ENCODE measurements at regions not wholly inside any gene's neighbourhood (a gene's known extent, or its start where the extent isn't known, plus 50 kb on each side); places are given as distances from the start of the nearest gene placed in this dataset.
"Not testable (repeated sequence)": the region's sequence is repeated elsewhere in the genome, so short reads cannot be mapped to it uniquely, and the experiment has no call there.

DNA sequence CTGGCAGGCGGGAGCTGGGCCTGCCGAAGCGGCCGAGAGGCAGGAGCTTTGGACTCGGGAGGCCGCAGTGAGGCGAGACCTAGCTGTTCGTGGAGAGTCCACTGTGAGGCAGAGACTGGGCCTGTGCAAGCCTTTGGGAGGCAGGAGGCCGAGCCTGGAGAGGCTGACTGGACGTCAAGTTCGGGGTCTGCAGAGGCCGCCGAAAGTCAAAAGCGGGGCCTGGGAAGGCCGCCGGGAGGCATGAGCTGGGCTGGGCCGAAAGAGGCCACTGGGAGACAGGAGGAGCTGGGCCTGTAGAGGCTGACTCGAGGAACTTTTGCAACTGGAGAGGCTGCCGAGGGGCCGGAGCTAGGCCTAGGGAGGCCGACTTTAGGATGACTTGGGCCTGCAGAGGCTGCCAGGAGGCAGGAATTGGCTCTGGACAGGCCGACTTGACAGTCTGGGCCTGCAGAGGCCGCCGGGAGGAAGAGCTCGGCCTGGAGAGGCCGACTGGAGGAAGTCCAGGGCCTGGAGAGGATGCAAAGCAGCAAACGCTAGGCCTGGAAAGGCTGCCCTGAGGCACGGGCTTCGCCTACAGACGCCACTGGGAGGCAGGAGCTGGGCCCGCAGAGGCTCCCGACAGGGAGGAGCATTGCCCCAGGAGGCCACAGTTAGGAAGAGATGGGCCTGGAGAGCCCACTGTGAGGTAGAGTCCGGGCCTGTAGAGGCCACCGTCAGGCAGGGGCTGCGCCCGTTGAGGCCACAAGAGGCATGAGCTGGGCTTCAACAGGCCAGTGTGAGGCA lies 304.0 kb downstream of the ZNF479 start:
- H3K4me3 ChIP-seq (ENCODE audit: low read depth, low read length); H3K9me3 ChIP-seq (ENCODE audit: severe bottlenecking); H3K27ac ChIP-seq; DNase-seq; H3K27me3 ChIP-seq (ENCODE audit: insufficient read depth, low read depth, severe bottlenecking); H3K36me3 ChIP-seq: not testable (repeated sequence)

- H3K9me3 ChIP-seq (ENCODE audit: severe bottlenecking); H3K36me3 ChIP-seq; H3K27ac ChIP-seq; H3K4me3 ChIP-seq (ENCODE audit: low read depth, low read length); DNase-seq; H3K27me3 ChIP-seq (ENCODE audit: insufficient read depth, low read depth, severe bottlenecking): not testable (repeated sequence)
Measured at GRCh38 chr7:56827539-56827938, 304.7 kb downstream of the ZNF479 start.

DNA sequence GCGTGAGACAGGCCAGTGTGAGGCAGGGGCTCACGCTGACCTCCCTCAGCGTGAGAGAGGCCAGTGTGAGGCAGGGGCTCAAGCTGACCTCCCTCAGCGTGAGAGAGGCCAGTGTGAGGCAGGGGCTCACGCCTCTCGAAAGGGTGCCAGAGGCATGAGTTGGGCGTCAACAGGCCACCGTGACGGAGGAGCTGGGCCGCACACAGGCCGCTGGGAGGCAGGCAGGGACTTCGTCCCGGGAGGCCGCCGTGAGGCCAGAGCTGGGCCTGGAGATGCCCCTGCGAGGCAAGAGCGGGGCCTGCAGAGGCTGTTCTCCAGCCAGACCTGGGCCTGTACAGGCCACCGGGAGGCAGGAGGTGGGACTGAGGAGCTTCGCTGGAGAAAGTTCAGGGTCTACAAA lies 305.7 kb downstream of the ZNF479 start:
- H3K36me3 ChIP-seq; H3K4me3 ChIP-seq (ENCODE audit: low read depth, low read length); H3K27me3 ChIP-seq (ENCODE audit: insufficient read depth, low read depth, severe bottlenecking); DNase-seq; H3K27ac ChIP-seq; H3K9me3 ChIP-seq (ENCODE audit: severe bottlenecking): not testable (repeated sequence)

- not testable (repeated sequence) for H3K27ac ChIP-seq; H3K27me3 ChIP-seq (ENCODE audit: insufficient read depth, low read depth, severe bottlenecking); DNase-seq; H3K9me3 ChIP-seq (ENCODE audit: severe bottlenecking); H3K4me3 ChIP-seq (ENCODE audit: low read depth, low read length); H3K36me3 ChIP-seq
- peak; percentile 24; the same call in 1 of the 2 replicates for TF ChIP-seq CTCF (IDR thresholded peaks at IDR 0.05; ENCODE audit: low read depth, low read length)
Measured at GRCh38 chr7:56825756-56826540, 306.3 kb downstream of the ZNF479 start.

DNA sequence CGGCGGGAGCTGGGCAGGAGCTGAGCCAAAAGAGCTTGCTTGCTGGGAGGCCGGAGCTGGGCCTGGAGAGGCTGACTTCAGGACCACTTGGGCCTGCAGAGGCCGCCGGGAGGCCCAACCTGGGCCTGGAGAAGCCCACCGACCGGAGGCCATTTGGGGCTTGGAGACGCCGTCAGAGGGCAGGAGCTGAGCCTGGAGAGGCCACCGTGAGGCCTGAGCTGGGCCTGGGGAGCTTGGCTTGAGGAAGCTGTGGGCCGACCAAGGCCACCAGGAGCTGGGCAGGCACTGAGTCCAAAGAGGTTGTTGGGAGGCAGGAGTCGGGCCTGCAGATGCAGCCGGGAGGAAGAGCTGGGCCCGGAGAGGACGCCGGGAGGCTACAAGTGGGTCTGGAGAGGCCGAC lies 307.1 kb downstream of the ZNF479 start:
- H3K4me3 ChIP-seq (ENCODE audit: low read depth, low read length); H3K27ac ChIP-seq; H3K9me3 ChIP-seq (ENCODE audit: severe bottlenecking); DNase-seq; H3K27me3 ChIP-seq (ENCODE audit: insufficient read depth, low read depth, severe bottlenecking); H3K36me3 ChIP-seq: not testable (repeated sequence)

- not testable (repeated sequence) for H3K27ac ChIP-seq; H3K9me3 ChIP-seq (ENCODE audit: severe bottlenecking); H3K4me3 ChIP-seq (ENCODE audit: low read depth, low read length); H3K36me3 ChIP-seq; H3K27me3 ChIP-seq (ENCODE audit: insufficient read depth, low read depth, severe bottlenecking); DNase-seq
Measured at GRCh38 chr7:56823872-56824635, 308.2 kb downstream of the ZNF479 start.

GRCh38 chr7:56823231-56823630 lies 309.0 kb downstream of the ZNF479 start:
- H3K27me3 ChIP-seq (ENCODE audit: insufficient read depth, low read depth, severe bottlenecking); H3K27ac ChIP-seq; H3K9me3 ChIP-seq (ENCODE audit: severe bottlenecking); H3K4me3 ChIP-seq (ENCODE audit: low read depth, low read length); DNase-seq; H3K36me3 ChIP-seq: not testable (repeated sequence)

GRCh38 chr7:56822153-56822552 lies 310.1 kb downstream of the ZNF479 start:
- not testable (repeated sequence) for H3K9me3 ChIP-seq (ENCODE audit: severe bottlenecking); H3K27me3 ChIP-seq (ENCODE audit: insufficient read depth, low read depth, severe bottlenecking); H3K27ac ChIP-seq; DNase-seq; H3K36me3 ChIP-seq; H3K4me3 ChIP-seq (ENCODE audit: low read depth, low read length)

DNA sequence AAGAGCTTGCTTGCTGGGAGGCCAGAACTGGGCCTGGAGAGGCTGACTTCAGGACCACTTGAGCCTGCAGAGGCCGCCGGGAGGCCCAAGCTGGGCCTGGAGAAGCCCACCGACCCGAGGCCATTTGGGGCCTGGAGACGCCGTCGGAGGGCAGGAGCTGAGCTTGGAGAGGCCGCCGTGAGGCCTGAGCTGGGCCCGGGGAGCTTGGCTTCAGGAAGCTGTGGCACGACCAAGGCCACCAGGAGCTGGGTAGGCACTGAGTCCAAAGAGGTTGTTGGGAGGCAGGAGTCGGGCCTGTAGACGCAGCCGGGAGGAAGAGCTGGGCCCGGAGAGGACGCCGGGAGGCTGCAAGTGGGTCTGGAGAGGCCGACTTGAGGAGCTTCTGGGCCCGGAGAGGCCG lies 310.7 kb downstream of the ZNF479 start:
- not testable (repeated sequence) for H3K4me3 ChIP-seq (ENCODE audit: low read depth, low read length); DNase-seq; H3K27ac ChIP-seq; H3K27me3 ChIP-seq (ENCODE audit: insufficient read depth, low read depth, severe bottlenecking); H3K36me3 ChIP-seq; H3K9me3 ChIP-seq (ENCODE audit: severe bottlenecking)

DNA sequence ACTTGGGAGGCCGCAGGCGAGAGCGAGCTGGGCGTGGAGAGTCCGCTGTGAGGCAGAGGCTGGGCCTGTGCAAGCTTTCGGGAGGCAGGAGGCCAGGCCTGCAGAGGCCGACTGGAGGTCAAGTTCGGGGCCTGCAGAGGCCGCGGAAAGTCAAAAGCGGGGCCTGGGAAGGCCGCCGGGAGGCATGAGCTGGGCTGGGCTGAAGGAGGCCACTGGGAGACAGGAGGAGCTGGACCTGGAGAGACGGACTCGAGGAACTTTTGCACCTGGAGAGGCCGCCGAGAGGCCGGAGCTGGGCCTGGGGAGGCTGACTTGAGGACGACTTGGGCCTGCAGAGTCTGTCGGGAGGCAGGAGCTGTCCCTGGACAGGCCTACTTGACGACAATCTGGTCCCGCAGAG lies 314.0 kb downstream of the ZNF479 start:
- H3K9me3 ChIP-seq (ENCODE audit: severe bottlenecking); H3K36me3 ChIP-seq; DNase-seq; H3K4me3 ChIP-seq (ENCODE audit: low read depth, low read length); H3K27me3 ChIP-seq (ENCODE audit: insufficient read depth, low read depth, severe bottlenecking); H3K27ac ChIP-seq: not testable (repeated sequence)

DNA sequence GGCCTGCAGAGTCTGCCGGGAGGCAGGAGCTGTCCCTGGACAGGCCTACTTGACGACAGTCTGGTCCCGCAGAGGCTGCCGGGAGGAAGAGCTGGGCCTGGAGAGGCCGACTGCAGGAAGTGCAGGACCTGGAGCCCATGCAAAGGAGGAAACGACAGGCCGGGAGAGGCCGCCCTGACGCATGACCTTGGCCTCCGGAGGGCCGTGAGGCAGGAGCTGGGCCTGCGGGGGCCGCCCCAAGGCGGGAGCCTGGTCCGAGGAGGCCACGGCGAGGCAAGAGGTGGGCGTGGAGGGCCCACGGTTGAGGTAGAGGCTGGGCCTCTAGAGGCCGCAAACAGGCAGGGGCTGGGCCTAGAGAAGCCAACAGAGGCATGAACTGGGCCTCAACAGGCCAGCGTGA lies 317.3 kb downstream of the ZNF479 start:
- not testable (repeated sequence) for H3K4me3 ChIP-seq (ENCODE audit: low read depth, low read length); DNase-seq; H3K27me3 ChIP-seq (ENCODE audit: insufficient read depth, low read depth, severe bottlenecking); H3K36me3 ChIP-seq; H3K9me3 ChIP-seq (ENCODE audit: severe bottlenecking); H3K27ac ChIP-seq

DNA sequence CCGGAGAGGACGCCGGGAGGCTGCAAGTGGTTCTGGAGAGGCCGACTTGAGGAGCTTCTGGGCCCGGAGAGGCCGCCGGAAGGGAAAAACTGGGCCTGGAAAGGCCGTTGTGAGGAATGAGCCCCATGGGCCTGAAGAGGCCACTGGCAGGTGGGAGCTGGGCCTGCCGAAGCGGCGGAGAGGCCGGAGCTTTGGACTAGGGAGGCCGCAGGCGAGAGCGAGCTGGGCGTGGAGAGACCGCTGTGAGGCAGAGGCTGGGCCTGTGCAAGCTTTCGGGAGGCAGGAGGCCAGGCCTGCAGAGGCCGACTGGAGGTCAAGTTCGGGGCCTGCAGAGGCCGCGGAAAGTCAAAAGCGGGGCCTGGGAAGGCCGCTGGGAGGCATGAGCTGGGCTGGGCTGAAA lies 317.8 kb downstream of the ZNF479 start:
- H3K9me3 ChIP-seq (ENCODE audit: severe bottlenecking); DNase-seq; H3K27me3 ChIP-seq (ENCODE audit: insufficient read depth, low read depth, severe bottlenecking); H3K36me3 ChIP-seq; H3K27ac ChIP-seq; H3K4me3 ChIP-seq (ENCODE audit: low read depth, low read length): not testable (repeated sequence)

- not testable (repeated sequence) for H3K9me3 ChIP-seq (ENCODE audit: severe bottlenecking); H3K36me3 ChIP-seq; DNase-seq; H3K4me3 ChIP-seq (ENCODE audit: low read depth, low read length); H3K27ac ChIP-seq; H3K27me3 ChIP-seq (ENCODE audit: insufficient read depth, low read depth, severe bottlenecking)
Measured at GRCh38 chr7:56813975-56814374, 318.3 kb downstream of the ZNF479 start.

Measured in WERI-Rb-1 (cell line).